Germinal center (tissue), 1 donor: ENCODE measurements at regions not wholly inside any gene's neighbourhood (a gene's known extent, or its start where the extent isn't known, plus 50 kb on each side); places are given as distances from the start of the nearest gene placed in this dataset.
"Not testable (repeated sequence)": the region's sequence is repeated elsewhere in the genome, so short reads cannot be mapped to it uniquely, and the experiment has no call there.

ENCODE experiments used
- DNase-seq: peaks from one replicate; pipeline ENCODE4 v3.0.0; 2012; ENCODE audit warnings: mixed read lengths, low spot score

GRCh38 chrX:148268673-148269072 is 231.7 kb upstream of the AFF2 start:
- DNase-seq = no peak

- DNase-seq = no peak
These were observed 230.9 kb upstream of the AFF2 start for GRCh38 chrX:148269513-148269912.

- DNase-seq = no peak
These were observed 229.9 kb upstream of the AFF2 start for GRCh38 chrX:148270499-148270898.

- DNase-seq = no peak
These were observed 229.2 kb upstream of the AFF2 start for GRCh38 chrX:148271263-148271662.

GRCh38 chrX:148281920-148282319 is 218.5 kb upstream of the AFF2 start:
- no peak for DNase-seq

- no peak for DNase-seq
These were observed 217.9 kb upstream of the AFF2 start for GRCh38 chrX:148282504-148282903.

GRCh38 chrX:148284056-148284455 is 216.4 kb upstream of the AFF2 start:
- DNase-seq = no peak

- no peak for DNase-seq
These were observed 215.6 kb upstream of the AFF2 start for GRCh38 chrX:148284821-148285220.

GRCh38 chrX:148288451-148288850 is 212.0 kb upstream of the AFF2 start:
- DNase-seq = no peak

GRCh38 chrX:148290041-148290440 is 210.4 kb upstream of the AFF2 start:
- DNase-seq = no peak

- no peak for DNase-seq
These were observed 209.5 kb upstream of the AFF2 start for GRCh38 chrX:148290931-148291330.

GRCh38 chrX:148298737-148299136 is 201.7 kb upstream of the AFF2 start:
- no peak for DNase-seq

GRCh38 chrX:148305214-148305613 is 195.2 kb upstream of the AFF2 start:
- not testable (repeated sequence) for DNase-seq

GRCh38 chrX:148309413-148309812 is 191.0 kb upstream of the AFF2 start:
- DNase-seq = no peak

GRCh38 chrX:148310426-148311165 is 189.8 kb upstream of the AFF2 start:
- DNase-seq = no peak

- DNase-seq = no peak
These were observed 188.9 kb upstream of the AFF2 start for GRCh38 chrX:148311544-148311943.

GRCh38 chrX:148314876-148315275 is 185.5 kb upstream of the AFF2 start:
- DNase-seq = no peak

- no peak for DNase-seq
These were observed 184.0 kb upstream of the AFF2 start for GRCh38 chrX:148316446-148316845.

GRCh38 chrX:148322906-148323305 is 177.5 kb upstream of the AFF2 start:
- no peak for DNase-seq

GRCh38 chrX:148333989-148334388 is 166.4 kb upstream of the AFF2 start:
- no peak for DNase-seq

GRCh38 chrX:148337873-148338272 is 162.5 kb upstream of the AFF2 start:
- no peak for DNase-seq

- DNase-seq = no peak
These were observed 145.5 kb upstream of the AFF2 start for GRCh38 chrX:148354916-148355315.

GRCh38 chrX:148361641-148362040 is 138.8 kb upstream of the AFF2 start:
- no peak for DNase-seq

GRCh38 chrX:148363471-148364235 is 136.8 kb upstream of the AFF2 start:
- DNase-seq = no peak
